PFSK-1 (cell line): ENCODE measurements at regions not wholly inside any gene's neighbourhood (a gene's known extent, or its start where the extent isn't known, plus 50 kb on each side); places are given as distances from the start of the nearest gene placed in this dataset.

Experiments
- FOXP2 ChIP-seq: optimal IDR thresholded peaks from 2 replicates; pipeline ENCODE3; 2011; ENCODE audit warnings: borderline replicate concordance, control low read depth, inconsistent platforms; ENCODE audit not compliant: insufficient read depth; ENCODE audit errors: extremely low read length, extremely low read depth
- POLR2AphosphoS5 ChIP-seq: IDR thresholded peaks from 2 replicates; pipeline ENCODE4 v1.6.1; 2012; ENCODE audit warnings: low read depth, mild to moderate bottlenecking, control low read depth, low read length, moderate library complexity
- SIN3A ChIP-seq: IDR thresholded peaks from 2 replicates; pipeline ENCODE4 v1.6.1; 2012; ENCODE audit warnings: mild to moderate bottlenecking, low read length, moderate library complexity, borderline replicate concordance; ENCODE audit not compliant: insufficient read depth
- TAF1 ChIP-seq: IDR thresholded peaks from 2 replicates; pipeline ENCODE4 v1.6.1; 2012; ENCODE audit warnings: low read length, control low read depth, borderline replicate concordance; ENCODE audit not compliant: insufficient read depth
- TF ChIP-seq, protein P1 (sequence below), 2 experiments: IDR thresholded peaks; 2 replicates each; pipeline versions ENCODE4 v1.6.1 to v1.8.0; 2011 to 2012; ENCODE audit warnings: low read depth in 2 of 2, low read length in 2 of 2, control low read depth in 1 of 2, inconsistent platforms in 1 of 2, mild to moderate bottlenecking in 1 of 2, moderate library complexity in 1 of 2; ENCODE audit not compliant: insufficient read depth in 1 of 2

DNA sequence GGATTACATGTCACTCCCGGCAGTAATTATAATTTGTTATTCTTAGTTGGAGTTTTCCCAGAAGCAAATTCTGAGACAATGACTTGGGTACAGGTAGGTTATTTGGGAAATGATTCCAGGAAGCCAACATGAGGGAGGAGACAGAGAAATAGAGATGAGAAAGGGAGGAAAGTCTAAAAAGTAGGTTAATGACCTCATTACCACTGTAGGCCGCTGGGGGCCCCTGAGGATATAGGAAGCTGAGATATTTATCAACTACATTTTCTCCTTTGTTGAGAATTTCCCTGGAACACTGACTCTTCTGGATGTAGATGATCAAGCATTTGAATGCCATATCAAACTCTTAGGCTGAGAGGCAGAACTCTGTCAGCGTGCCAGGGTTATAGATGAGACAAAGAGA is 284.3 kb downstream of the ICOS start:
- no peak for TF ChIP-seq FOXP2
- TF ChIP-seq POLR2AphosphoS5, result no peak
- no peak for TF ChIP-seq SIN3A
- TF ChIP-seq TAF1, result no peak
- TF ChIP-seq, protein P1, sequence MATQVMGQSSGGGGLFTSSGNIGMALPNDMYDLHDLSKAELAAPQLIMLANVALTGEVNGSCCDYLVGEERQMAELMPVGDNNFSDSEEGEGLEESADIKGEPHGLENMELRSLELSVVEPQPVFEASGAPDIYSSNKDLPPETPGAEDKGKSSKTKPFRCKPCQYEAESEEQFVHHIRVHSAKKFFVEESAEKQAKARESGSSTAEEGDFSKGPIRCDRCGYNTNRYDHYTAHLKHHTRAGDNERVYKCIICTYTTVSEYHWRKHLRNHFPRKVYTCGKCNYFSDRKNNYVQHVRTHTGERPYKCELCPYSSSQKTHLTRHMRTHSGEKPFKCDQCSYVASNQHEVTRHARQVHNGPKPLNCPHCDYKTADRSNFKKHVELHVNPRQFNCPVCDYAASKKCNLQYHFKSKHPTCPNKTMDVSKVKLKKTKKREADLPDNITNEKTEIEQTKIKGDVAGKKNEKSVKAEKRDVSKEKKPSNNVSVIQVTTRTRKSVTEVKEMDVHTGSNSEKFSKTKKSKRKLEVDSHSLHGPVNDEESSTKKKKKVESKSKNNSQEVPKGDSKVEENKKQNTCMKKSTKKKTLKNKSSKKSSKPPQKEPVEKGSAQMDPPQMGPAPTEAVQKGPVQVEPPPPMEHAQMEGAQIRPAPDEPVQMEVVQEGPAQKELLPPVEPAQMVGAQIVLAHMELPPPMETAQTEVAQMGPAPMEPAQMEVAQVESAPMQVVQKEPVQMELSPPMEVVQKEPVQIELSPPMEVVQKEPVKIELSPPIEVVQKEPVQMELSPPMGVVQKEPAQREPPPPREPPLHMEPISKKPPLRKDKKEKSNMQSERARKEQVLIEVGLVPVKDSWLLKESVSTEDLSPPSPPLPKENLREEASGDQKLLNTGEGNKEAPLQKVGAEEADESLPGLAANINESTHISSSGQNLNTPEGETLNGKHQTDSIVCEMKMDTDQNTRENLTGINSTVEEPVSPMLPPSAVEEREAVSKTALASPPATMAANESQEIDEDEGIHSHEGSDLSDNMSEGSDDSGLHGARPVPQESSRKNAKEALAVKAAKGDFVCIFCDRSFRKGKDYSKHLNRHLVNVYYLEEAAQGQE (IDR thresholded peaks at IDR 0.05; ENCODE audit: insufficient read depth in 1 of 2, low read depth in 2 of 2, low read length in 2 of 2), result no peak

DNA sequence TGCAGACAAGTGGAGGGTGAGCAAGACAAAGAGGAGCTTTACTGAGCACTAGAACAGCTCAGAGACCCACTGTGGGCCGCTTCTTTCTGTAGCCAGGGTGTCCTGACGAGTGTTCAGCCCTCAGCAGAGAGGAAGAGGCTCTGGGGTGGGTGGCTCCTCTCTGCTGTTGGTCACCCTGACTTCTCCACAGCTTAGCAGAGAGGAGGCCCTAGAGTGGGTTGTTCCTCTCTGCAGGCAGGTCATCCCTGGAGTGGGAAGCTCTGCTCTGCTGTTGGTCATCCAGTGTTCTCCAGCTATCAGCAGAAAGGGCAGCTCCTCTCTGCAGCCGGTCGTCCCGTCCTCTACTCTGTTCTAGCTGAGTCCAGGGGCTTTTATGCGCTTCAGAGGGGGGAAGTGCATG is 286.5 kb downstream of the ICOS start:
- no peak for TF ChIP-seq POLR2AphosphoS5

DNA sequence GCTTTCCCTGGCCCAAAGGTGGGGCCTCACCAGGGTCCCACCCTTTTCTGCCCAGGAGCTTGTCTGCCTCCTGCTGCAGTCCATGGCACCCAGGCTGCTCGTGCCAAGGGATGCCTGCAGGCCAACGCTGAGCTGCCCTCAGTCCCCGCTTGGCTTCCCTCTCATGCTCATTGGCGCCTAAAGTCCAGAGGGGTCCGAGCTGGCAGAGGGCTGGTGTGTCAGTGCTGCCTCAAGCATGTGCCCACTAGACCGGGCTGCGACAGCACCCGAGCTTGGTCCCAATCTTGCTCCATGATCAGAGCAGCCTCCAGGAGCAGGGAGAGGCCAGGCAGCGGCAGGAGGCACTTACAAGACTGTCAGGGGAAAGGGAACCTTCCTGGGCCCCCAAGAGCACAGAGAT is 287.0 kb downstream of the ICOS start:
- TF ChIP-seq FOXP2 (no peak), POLR2AphosphoS5 (no peak), SIN3A (no peak), TAF1 (no peak)
- TF ChIP-seq, protein P1 (IDR thresholded peaks at IDR 0.05; ENCODE audit: insufficient read depth in 1 of 2, low read depth in 2 of 2, low read length in 2 of 2), result no peak

DNA sequence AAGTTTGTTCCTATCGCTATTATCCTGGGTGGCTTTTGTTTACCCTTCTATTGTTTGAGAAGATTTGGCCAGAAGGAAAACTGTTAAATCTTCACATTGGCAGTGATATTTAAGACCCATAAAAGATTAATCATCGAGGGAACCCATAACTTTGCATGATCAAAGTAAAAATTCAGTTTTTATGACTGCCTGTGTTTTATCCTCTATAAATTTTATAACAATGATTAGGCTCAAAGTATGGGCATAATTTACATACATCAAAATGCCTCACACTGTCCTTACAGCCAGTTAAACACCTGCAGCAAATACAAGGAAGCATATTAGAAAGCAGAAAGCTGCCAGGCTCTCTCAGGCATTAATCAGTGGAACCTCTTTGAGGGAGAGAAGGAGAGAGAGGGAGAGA is 289.1 kb downstream of the ICOS start:
- TF ChIP-seq SIN3A (no peak), TAF1 (no peak), POLR2AphosphoS5 (no peak), FOXP2 (no peak)
- TF ChIP-seq, protein P1 (IDR thresholded peaks at IDR 0.05; ENCODE audit: insufficient read depth in 1 of 2, low read depth in 2 of 2, low read length in 2 of 2), result no peak

DNA sequence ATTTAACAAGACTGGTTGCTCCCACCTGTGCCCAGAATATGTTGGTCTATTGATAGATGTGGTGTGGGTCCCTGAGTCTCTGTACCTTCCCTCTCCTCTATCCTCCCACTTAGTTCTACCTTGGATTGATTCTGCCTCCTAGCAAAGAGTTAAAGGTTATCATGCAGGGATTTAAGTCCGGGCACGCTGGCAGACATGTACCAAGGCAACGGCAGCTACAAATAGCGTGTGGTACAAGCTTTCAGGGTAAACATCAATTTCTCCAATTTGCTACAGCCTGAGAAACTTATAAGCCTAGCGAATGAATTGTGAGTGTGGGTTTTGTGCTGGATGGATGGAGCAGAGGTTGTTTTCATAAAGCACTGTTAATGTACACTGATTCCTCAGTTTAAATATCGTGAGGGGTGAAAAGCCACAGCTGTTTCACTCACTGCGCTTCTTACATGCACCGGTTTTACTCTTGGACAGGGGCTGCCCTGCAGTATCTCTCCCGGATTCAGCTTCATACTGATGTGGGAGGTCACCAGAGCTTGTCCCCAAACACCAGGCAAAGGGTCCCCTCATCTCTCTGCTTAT is 289.8 kb downstream of the ICOS start:
- TF ChIP-seq POLR2AphosphoS5, result no peak
- no peak for TF ChIP-seq FOXP2
- TF ChIP-seq SIN3A, result no peak
- no peak for TF ChIP-seq TAF1
- TF ChIP-seq, protein P1 (IDR thresholded peaks at IDR 0.05; ENCODE audit: insufficient read depth in 1 of 2, low read depth in 2 of 2, low read length in 2 of 2), result no peak
